Adrenal gland (tissue), 5 donors: ENCODE measurements at regions not wholly inside any gene's neighbourhood (a gene's known extent, or its start where the extent isn't known, plus 50 kb on each side); places are given as distances from the start of the nearest gene placed in this dataset.

Experiments
- POLR2A ChIP-seq, 2 donors: fragments of 450-650 bp; IDR thresholded peaks; one replicate each; pipeline ENCODE4 v1.6.1; 2017; ENCODE audit warnings: antibody characterized with exemption in 2 of 2, mild to moderate bottlenecking in 2 of 2, moderate library complexity in 1 of 2
- TF ChIP-seq, protein P1 (sequence below), 6 experiments: fragments of 450-650 bp in 4 of 6; fragments of 200-600 bp in 2 of 6; sonication (generic) in 1 of 6; IDR thresholded peaks; 1 replicate in 5 of 6; 2 replicates in 1 of 6; pipeline versions ENCODE4 v1.5.1 to v1.8.0; 2016 to 2021; ENCODE audit warnings: antibody characterized with exemption in 6 of 6, mild to moderate bottlenecking in 2 of 6, moderate library complexity in 1 of 6
- donor health status: DM: no; HTN: no; CAD: no.

DNA sequence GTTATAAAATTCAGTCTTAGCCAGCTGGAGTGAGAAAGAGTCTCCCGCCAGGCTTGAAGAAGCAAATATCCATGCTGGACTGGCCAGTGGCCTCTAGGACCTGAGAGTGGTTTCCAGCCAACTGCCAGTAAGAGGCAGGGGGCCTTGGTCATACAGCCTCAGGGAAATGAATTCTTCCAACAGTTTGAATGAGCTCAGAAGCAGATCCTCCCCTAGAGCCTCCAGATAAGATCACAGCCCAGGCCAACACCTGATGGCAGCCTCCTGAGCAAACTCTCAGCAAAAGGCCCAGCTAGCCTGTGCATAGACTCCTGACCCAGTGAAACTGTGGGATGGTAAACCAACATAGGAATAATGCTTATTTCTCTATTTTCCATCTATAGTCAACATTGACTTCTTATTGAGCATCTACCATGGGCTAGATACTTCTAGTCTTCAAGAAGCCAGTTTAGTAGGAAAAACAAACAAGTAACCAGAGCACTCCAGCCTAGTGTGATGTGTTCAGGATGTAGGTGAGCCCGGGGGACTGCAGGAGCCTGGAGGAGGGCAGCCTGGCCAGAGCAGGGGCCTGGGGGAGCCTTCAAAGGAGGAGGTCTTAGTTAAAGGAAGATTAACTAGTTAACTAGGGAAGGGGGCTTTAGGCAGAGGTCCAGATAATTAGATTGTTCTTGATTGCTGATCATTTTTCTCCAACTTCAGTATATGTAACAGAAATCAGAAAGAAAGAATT lies 115.4 kb upstream of the ADO start:
- TF ChIP-seq, protein P1, sequence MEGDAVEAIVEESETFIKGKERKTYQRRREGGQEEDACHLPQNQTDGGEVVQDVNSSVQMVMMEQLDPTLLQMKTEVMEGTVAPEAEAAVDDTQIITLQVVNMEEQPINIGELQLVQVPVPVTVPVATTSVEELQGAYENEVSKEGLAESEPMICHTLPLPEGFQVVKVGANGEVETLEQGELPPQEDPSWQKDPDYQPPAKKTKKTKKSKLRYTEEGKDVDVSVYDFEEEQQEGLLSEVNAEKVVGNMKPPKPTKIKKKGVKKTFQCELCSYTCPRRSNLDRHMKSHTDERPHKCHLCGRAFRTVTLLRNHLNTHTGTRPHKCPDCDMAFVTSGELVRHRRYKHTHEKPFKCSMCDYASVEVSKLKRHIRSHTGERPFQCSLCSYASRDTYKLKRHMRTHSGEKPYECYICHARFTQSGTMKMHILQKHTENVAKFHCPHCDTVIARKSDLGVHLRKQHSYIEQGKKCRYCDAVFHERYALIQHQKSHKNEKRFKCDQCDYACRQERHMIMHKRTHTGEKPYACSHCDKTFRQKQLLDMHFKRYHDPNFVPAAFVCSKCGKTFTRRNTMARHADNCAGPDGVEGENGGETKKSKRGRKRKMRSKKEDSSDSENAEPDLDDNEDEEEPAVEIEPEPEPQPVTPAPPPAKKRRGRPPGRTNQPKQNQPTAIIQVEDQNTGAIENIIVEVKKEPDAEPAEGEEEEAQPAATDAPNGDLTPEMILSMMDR (IDR thresholded peaks at IDR 0.05), result no peak
- TF ChIP-seq POLR2A (IDR thresholded peaks at IDR 0.05), result no peak
